Astrocyte of the cerebellum (primary cell): ENCODE measurements at regions not wholly inside any gene's neighbourhood (a gene's known extent, or its start where the extent isn't known, plus 50 kb on each side); places are given as distances from the start of the nearest gene placed in this dataset.

Source experiments
- DNase-seq: peaks from one replicate; pipeline ENCODE4 v3.0.0-alpha.2; 2011; ENCODE audit warnings: low read depth
- H3K4me3 ChIP-seq: 2 replicates; pipeline ENCODE4 v1.5.1; 2011; ENCODE audit warnings: mild to moderate bottlenecking, low read depth, low read length, moderate library complexity
- CTCF ChIP-seq: IDR thresholded peaks from 2 replicates; pipeline ENCODE4 v1.5.1; 2012; ENCODE audit warnings: low read length, low read depth, moderate library complexity, mild to moderate bottlenecking; ENCODE audit errors: missing control alignments
- in situ Hi-C: cut with HindIII; loops from 2 replicates; pipeline ENCODE4 v1.10.0; 2017; ENCODE audit warnings: low sequenced_read_pairs

- in situ Hi-C loops: no loop called here
- no peak overlapping the region for H3K4me3 ChIP-seq
- DNase-seq: no peak
- no peak for TF ChIP-seq CTCF
Measured at GRCh38 chr2:147463881-147464520, 380.8 kb upstream of the ACVR2A start.

- no peak overlapping the region for H3K4me3 ChIP-seq
- TF ChIP-seq CTCF: no peak
- no peak for DNase-seq
- in situ Hi-C loops: no loop called here
Measured at GRCh38 chr2:147460155-147460554, 384.7 kb upstream of the ACVR2A start.

- DNase-seq: no peak
- in situ Hi-C loops: no loop called here
- no peak overlapping the region for H3K4me3 ChIP-seq
- no peak for TF ChIP-seq CTCF
Measured at GRCh38 chr2:147456779-147457178, 388.1 kb upstream of the ACVR2A start.

- in situ Hi-C loops: no loop called here
- H3K4me3 ChIP-seq: no peak overlapping the region
- no peak for TF ChIP-seq CTCF
- no peak for DNase-seq
Measured at GRCh38 chr2:147451902-147452515, 392.8 kb upstream of the ACVR2A start.

GRCh38 chr2:147450661-147451510 is 393.9 kb upstream of the ACVR2A start:
- no peak for DNase-seq
- TF ChIP-seq CTCF: no peak
- in situ Hi-C loops: no loop called here
- H3K4me3 ChIP-seq: no peak overlapping the region

GRCh38 chr2:147449323-147449991 is 395.4 kb upstream of the ACVR2A start:
- no peak for DNase-seq
- in situ Hi-C loops: no loop called here
- no peak overlapping the region for H3K4me3 ChIP-seq
- TF ChIP-seq CTCF: no peak
